Trophoblast cell (in vitro differentiated cells and primary cell): ENCODE measurements at regions not wholly inside any gene's neighbourhood (a gene's known extent, or its start where the extent isn't known, plus 50 kb on each side); places are given as distances from the start of the nearest gene placed in this dataset.

Experiments used
- DNase-seq, 2 donors: peaks; one replicate each; pipeline ENCODE4 v3.0.0-alpha.2; 2016
- H2AFZ ChIP-seq: 2 replicates; pipeline ENCODE4 v1.6.1; 2013; ENCODE audit warnings: low read length, moderate library complexity, mild to moderate bottlenecking; ENCODE audit not compliant: insufficient read depth, poor library complexity
- H2AK5ac ChIP-seq: 2 replicates; pipeline ENCODE4 v1.6.1; 2013; ENCODE audit warnings: mild to moderate bottlenecking, low read length
- H2BK120ac ChIP-seq: 2 replicates; pipeline ENCODE4 v1.6.1; 2013; ENCODE audit warnings: low read length, mild to moderate bottlenecking, moderate library complexity; ENCODE audit not compliant: insufficient read depth, poor library complexity
- H2BK12ac ChIP-seq: 2 replicates; pipeline ENCODE4 v1.6.1; 2013; ENCODE audit warnings: mild to moderate bottlenecking, low read length, moderate library complexity
- H2BK5ac ChIP-seq: 2 replicates; pipeline ENCODE4 v1.6.1; 2013; ENCODE audit warnings: low read length, low read depth, moderate library complexity, mild to moderate bottlenecking; ENCODE audit not compliant: poor library complexity
- H3K14ac ChIP-seq: 2 replicates; pipeline ENCODE4 v1.6.1; 2013; ENCODE audit warnings: mild to moderate bottlenecking, low read length
- H3K18ac ChIP-seq: 2 replicates; pipeline ENCODE4 v1.6.1; 2013; ENCODE audit warnings: mild to moderate bottlenecking, low read length
- H3K23ac ChIP-seq: 2 replicates; pipeline ENCODE4 v1.6.1; 2013; ENCODE audit warnings: low read length
- H3K27ac ChIP-seq: 2 replicates; pipeline ENCODE4 v1.5.1; 2013; ENCODE audit warnings: low read depth, mild to moderate bottlenecking, inconsistent platforms, low read length, moderate library complexity
- H3K27me3 ChIP-seq: 2 replicates; pipeline ENCODE4 v1.6.1; 2013; ENCODE audit warnings: inconsistent platforms, mild to moderate bottlenecking, low read length, moderate library complexity; ENCODE audit not compliant: insufficient read depth
- H3K36me3 ChIP-seq, 2 experiments: 1 replicate in 1 of 2; 2 replicates in 1 of 2; pipeline ENCODE4 v1.6.1; 2013; ENCODE audit warnings: low read length in 2 of 2, mild to moderate bottlenecking in 2 of 2, moderate library complexity in 1 of 2; ENCODE audit not compliant: insufficient read depth in 2 of 2, control insufficient read depth in 1 of 2
- H3K4ac ChIP-seq: 2 replicates; pipeline ENCODE4 v1.6.1; 2013; ENCODE audit warnings: low read depth, mild to moderate bottlenecking, low read length, moderate library complexity
- H3K4me1 ChIP-seq, 2 experiments: 1 replicate in 1 of 2; 2 replicates in 1 of 2; pipeline ENCODE4 v1.6.1; 2013; ENCODE audit warnings: low read length in 2 of 2, mild to moderate bottlenecking in 2 of 2, moderate library complexity in 1 of 2; ENCODE audit not compliant: insufficient read depth in 2 of 2, control insufficient read depth in 1 of 2
- H3K4me2 ChIP-seq: 2 replicates; pipeline ENCODE4 v1.6.1; 2013; ENCODE audit warnings: inconsistent platforms, mild to moderate bottlenecking, low read length, moderate library complexity
- H3K4me3 ChIP-seq: 2 replicates; pipeline ENCODE4 v1.5.1; 2013; ENCODE audit warnings: mild to moderate bottlenecking, low read depth, low read length, inconsistent platforms
- H3K79me1 ChIP-seq: one replicate; pipeline ENCODE4 v1.6.1; 2013; ENCODE audit warnings: low read length
- H3K79me2 ChIP-seq: 2 replicates; pipeline ENCODE4 v1.6.1; 2013; ENCODE audit warnings: low read length, mild to moderate bottlenecking; ENCODE audit not compliant: control insufficient read depth, insufficient read depth, poor library complexity
- H3K9ac ChIP-seq: 2 replicates; pipeline ENCODE4 v1.6.1; 2013; ENCODE audit warnings: mild to moderate bottlenecking, low read length
- H3K9me3 ChIP-seq: 2 replicates; pipeline ENCODE4 v1.6.1; 2013; ENCODE audit warnings: low read depth, mild to moderate bottlenecking, control low read depth, inconsistent platforms, low read length; ENCODE audit not compliant: insufficient read depth
- H4K12ac ChIP-seq: 2 replicates; pipeline ENCODE4 v1.6.1; 2013; ENCODE audit warnings: low read depth, mild to moderate bottlenecking, low read length, moderate library complexity
- H4K8ac ChIP-seq: 2 replicates; pipeline ENCODE4 v1.6.1; 2013; ENCODE audit warnings: low read depth, mild to moderate bottlenecking, low read length, moderate library complexity
- H4K91ac ChIP-seq: one replicate; pipeline ENCODE4 v1.6.1; 2013; ENCODE audit warnings: low read depth, mild to moderate bottlenecking, low read length, moderate library complexity
- WGBS: extraction: QIAGEN DNeasy Blood & Tissue Kit; methylation state at CpG from one replicate; pipeline ENCODE4 v1.1.7; 2013; ENCODE audit warnings: missing lambda C conversion rate; ENCODE audit not compliant: insufficient read length, insufficient coverage; ENCODE audit errors: extremely low coverage; 5-methylcytosine and 5-hydroxymethylcytosine counted together

- Histone ChIP-seq H2BK120ac (no peak overlapping the region), H2BK5ac (no peak overlapping the region), H3K4ac (no peak overlapping the region), H2BK12ac (no peak overlapping the region), H3K18ac (no peak overlapping the region), H3K9ac (no peak overlapping the region), H4K8ac (no peak overlapping the region), H4K12ac (no peak overlapping the region), H3K27ac (no peak overlapping the region), H3K79me1 (no peaks in the 10 kb centered on the region), H3K4me2 (no peak overlapping the region), H3K27me3 (no peaks in the 10 kb centered on the region), H3K14ac (no peak overlapping the region), H2AK5ac (no peak overlapping the region), H3K36me3 (no peaks in the 10 kb centered on the region), H3K79me2 (no peaks in the 10 kb centered on the region), H3K9me3 (no peaks in the 10 kb centered on the region), H2AFZ (no peak overlapping the region), H3K4me1 (no peaks in the 10 kb centered on the region), H3K23ac (no peak overlapping the region), H4K91ac (no peak overlapping the region), H3K4me3 (no peak overlapping the region)
- no peak for DNase-seq
Observed at GRCh38 chr1:64363616-64364015, 106.3 kb upstream of the CACHD1 start.

GRCh38 chr1:64366821-64367220 lies 103.1 kb upstream of the CACHD1 start:
- H3K4me1 ChIP-seq: no peaks in the 10 kb centered on the region
- H2AFZ ChIP-seq: no peak overlapping the region

GRCh38 chr1:64368344-64368743 lies 101.6 kb upstream of the CACHD1 start:
- Histone ChIP-seq H3K4me1 (no peaks in the 10 kb centered on the region), H3K23ac (no peak overlapping the region), H2AFZ (no peak overlapping the region), H3K79me1 (no peaks in the 10 kb centered on the region), H3K27me3 (no peaks in the 10 kb centered on the region), H4K12ac (no peak overlapping the region), H3K36me3 (no peaks in the 10 kb centered on the region), H3K27ac (no peak overlapping the region), H3K4me2 (no peak overlapping the region), H2BK120ac (no peak overlapping the region), H3K18ac (no peak overlapping the region), H3K14ac (no peak overlapping the region), H3K4ac (no peak overlapping the region), H2AK5ac (no peak overlapping the region), H3K9me3 (no peaks in the 10 kb centered on the region), H2BK5ac (no peak overlapping the region), H2BK12ac (no peak overlapping the region), H4K91ac (no peak overlapping the region), H3K4me3 (no peak overlapping the region), H3K79me2 (no peaks in the 10 kb centered on the region), H3K9ac (no peak overlapping the region), H4K8ac (no peak overlapping the region)
- no peak for DNase-seq
- no CpG with 5 or more reads among the region's 1 CpG for WGBS

More at GRCh38 chr1:64366821-64367220, 103.1 kb upstream of the CACHD1 start:
- no peak overlapping the region for H2BK12ac ChIP-seq
- H3K4me2 ChIP-seq: no peak overlapping the region
- no peaks in the 10 kb centered on the region for H3K79me2 ChIP-seq
- no peak overlapping the region for H4K8ac ChIP-seq
- no peak overlapping the region for H2BK120ac ChIP-seq
- DNase-seq: no peak
- no peak overlapping the region for H4K91ac ChIP-seq
- no peak overlapping the region for H3K4ac ChIP-seq
- no peak overlapping the region for H2AK5ac ChIP-seq
- no peak overlapping the region for H4K12ac ChIP-seq
- no peaks in the 10 kb centered on the region for H3K9me3 ChIP-seq
- no peak overlapping the region for H2BK5ac ChIP-seq
- H3K9ac ChIP-seq: no peak overlapping the region
- no peaks in the 10 kb centered on the region for H3K79me1 ChIP-seq
- H3K27ac ChIP-seq: no peak overlapping the region
- no peaks in the 10 kb centered on the region for H3K36me3 ChIP-seq
- H3K4me3 ChIP-seq: no peak overlapping the region
- no CpG with 5 or more reads among the region's 2 CpGs for WGBS
- no peak overlapping the region for H3K23ac ChIP-seq
- H3K18ac ChIP-seq: no peak overlapping the region
- no peak overlapping the region for H3K14ac ChIP-seq
- no peaks in the 10 kb centered on the region for H3K27me3 ChIP-seq

- Histone ChIP-seq H3K36me3 (no peaks in the 10 kb centered on the region), H4K91ac (no peak overlapping the region), H2BK120ac (no peak overlapping the region), H3K14ac (no peak overlapping the region), H3K9me3 (no peaks in the 10 kb centered on the region), H3K79me1 (no peaks in the 10 kb centered on the region), H3K23ac (no peak overlapping the region), H3K79me2 (no peaks in the 10 kb centered on the region), H2AK5ac (no peak overlapping the region), H3K4me1 (no peaks in the 10 kb centered on the region), H3K4me3 (no peak overlapping the region), H4K12ac (no peak overlapping the region), H4K8ac (no peak overlapping the region), H3K18ac (no peak overlapping the region), H3K9ac (no peak overlapping the region), H3K27me3 (no peaks in the 10 kb centered on the region), H2BK12ac (no peak overlapping the region), H3K4me2 (no peak overlapping the region), H3K27ac (no peak overlapping the region), H3K4ac (no peak overlapping the region), H2BK5ac (no peak overlapping the region), H2AFZ (no peak overlapping the region)
- WGBS: no CpG with 5 or more reads among the region's 7 CpGs
- peak in 1 of 2 donors; percentile 10 for DNase-seq
Observed at GRCh38 chr1:64378826-64379225, 91.1 kb upstream of the CACHD1 start.
